H1 (cell line): ENCODE measurements at regions not wholly inside any gene's neighbourhood (a gene's known extent, or its start where the extent isn't known, plus 50 kb on each side); places are given as distances from the start of the nearest gene placed in this dataset.

Source experiments
- CTCF ChIA-PET: fragments of 300-600 bp; sonication (Branson Sonifier 250); formaldehyde crosslinking; loops from one replicate; lab custom pipeline; 2021; ENCODE audit not compliant: partially characterized antibody; lab: Charles Lee
- POLR2A ChIA-PET: fragments of 300-600 bp; sonication (Branson Sonifier 250); formaldehyde crosslinking; loops from one replicate; lab custom pipeline; 2021; ENCODE audit warnings: inconsistent platforms; ENCODE audit not compliant: partially characterized antibody; lab: Charles Lee
- DNase-seq, 2 experiments: peaks; one replicate each; pipeline versions ENCODE4 v3.0.0 to v3.0.0-alpha.2; 2010 to 2022; ENCODE audit warnings: low spot score in 2 of 2, low read depth in 1 of 2, mixed read lengths in 1 of 2
- FAIRE-seq: peaks from 2 replicates; lab custom pipeline; 2011; peaks lifted over from hg19 to GRCh38; lab: Jason Lieb, UNC
- H2AFZ ChIP-seq: 2 replicates; pipeline ENCODE4 v1.8.1; 2012; ENCODE audit warnings: low read length, inconsistent platforms
- H2AK5ac ChIP-seq: 2 replicates; pipeline ENCODE4 v1.6.1; 2013; ENCODE audit warnings: low read depth, low read length
- H2BK120ac ChIP-seq: replicated peaks from 2 replicates; pipeline ENCODE3; 2013; ENCODE audit warnings: low read depth, low read length, inconsistent platforms
- H2BK12ac ChIP-seq: 2 replicates; pipeline ENCODE4 v1.6.1; 2013; ENCODE audit warnings: low read depth, low read length
- H2BK15ac ChIP-seq: 2 replicates; pipeline ENCODE4 v1.6.1; 2013; ENCODE audit warnings: low read length
- H2BK20ac ChIP-seq: 2 replicates; pipeline ENCODE4 v1.6.1; 2013; ENCODE audit warnings: low read length
- H2BK5ac ChIP-seq: 2 replicates; pipeline ENCODE4 v1.6.1; 2013; ENCODE audit warnings: low read depth, low read length
- H3K14ac ChIP-seq: 2 replicates; pipeline ENCODE4 v1.6.1; 2013; ENCODE audit warnings: inconsistent platforms; ENCODE audit not compliant: insufficient read length
- H3K18ac ChIP-seq: 2 replicates; pipeline ENCODE4 v1.6.1; 2013; ENCODE audit warnings: low read length; ENCODE audit errors: extremely low read depth
- H3K23ac ChIP-seq: 2 replicates; pipeline ENCODE4 v1.6.1; 2013; ENCODE audit warnings: inconsistent platforms; ENCODE audit not compliant: insufficient read length
- H3K23me2 ChIP-seq: 2 replicates; pipeline ENCODE4 v1.6.1; 2013; ENCODE audit warnings: low read depth, low read length
- H3K27ac ChIP-seq: 2 replicates; pipeline ENCODE4 v1.6.1; 2011; ENCODE audit warnings: low read depth, low read length, inconsistent platforms
- H3K27me3 ChIP-seq, 4 experiments: replicated peaks in 1 of 4; 1 replicate in 1 of 4; 2 replicates in 3 of 4; pipeline versions ENCODE4 v1.6.1 to v1.8.1; 2011 to 2013; ENCODE audit warnings: low read length in 3 of 4, mild to moderate bottlenecking in 3 of 4, inconsistent platforms in 2 of 4, mixed read lengths in 2 of 4, moderate library complexity in 1 of 4; ENCODE audit not compliant: control insufficient read depth in 3 of 4, insufficient read depth in 3 of 4; ENCODE audit errors: extremely low read depth in 1 of 4
- H3K36me3 ChIP-seq, 4 experiments: 2 replicates each; pipeline versions ENCODE4 v1.6.1 to v1.8.1; 2011 to 2013; ENCODE audit warnings: mild to moderate bottlenecking in 4 of 4, low read length in 3 of 4, moderate library complexity in 2 of 4, control low read depth in 1 of 4, inconsistent platforms in 1 of 4; ENCODE audit not compliant: insufficient read depth in 4 of 4, control insufficient read depth in 2 of 4
- H3K4ac ChIP-seq: replicated peaks from 2 replicates; pipeline ENCODE3; 2013; ENCODE audit warnings: low read length, low read depth, mixed read lengths, inconsistent platforms; ENCODE audit not compliant: insufficient read length
- H3K4me1 ChIP-seq, 4 experiments: replicated peaks in 1 of 4; 1 replicate in 1 of 4; 2 replicates in 3 of 4; pipeline versions ENCODE4 v1.6.1 to v1.8.1; 2011 to 2013; ENCODE audit warnings: low read length in 3 of 4, inconsistent platforms in 2 of 4, mixed read lengths in 1 of 4; ENCODE audit not compliant: insufficient read depth in 4 of 4, control insufficient read depth in 3 of 4
- H3K4me2 ChIP-seq, 2 experiments: 2 replicates each; pipeline versions ENCODE4 v1.6.1 to v1.8.1; 2011 to 2013; ENCODE audit warnings: low read depth in 2 of 2, low read length in 2 of 2, control low read depth in 1 of 2, inconsistent platforms in 1 of 2, mild to moderate bottlenecking in 1 of 2; ENCODE audit not compliant: insufficient read depth in 1 of 2
- H3K4me3 ChIP-seq, 4 experiments: fragments of 200-600, 300-600 bp in 1 of 4; sonication (generic), shearing (Covaris generic), sonication (Bioruptor Twin) in 1 of 4; 2 replicates each; pipeline versions ENCODE4 v1.5.1 to v1.8.1; 2011 to 2016; ENCODE audit warnings: low read length in 4 of 4, low read depth in 3 of 4, control low read depth in 2 of 4, inconsistent platforms in 2 of 4, mild to moderate bottlenecking in 2 of 4, mixed read lengths in 1 of 4, moderate library complexity in 1 of 4; ENCODE audit not compliant: insufficient read depth in 2 of 4; ENCODE audit errors: extremely low read depth in 1 of 4
- H3K56ac ChIP-seq: replicated peaks from 2 replicates; pipeline ENCODE3; 2013; ENCODE audit warnings: low read depth, mild to moderate bottlenecking, mixed read lengths, low read length, inconsistent platforms; ENCODE audit not compliant: insufficient read length
- H3K79me1 ChIP-seq: 2 replicates; pipeline ENCODE4 v1.6.1; 2013; ENCODE audit warnings: low read depth, low read length, control low read depth
- H3K79me2 ChIP-seq, 2 experiments: 2 replicates each; pipeline versions ENCODE4 v1.6.1 to v1.8.1; 2012 to 2013; ENCODE audit warnings: low read length in 2 of 2, mild to moderate bottlenecking in 2 of 2, inconsistent platforms in 1 of 2; ENCODE audit not compliant: insufficient read depth in 2 of 2, control insufficient read depth in 1 of 2
- H3K9ac ChIP-seq, 4 experiments: replicated peaks in 1 of 4; 1 replicate in 1 of 4; 2 replicates in 3 of 4; pipeline versions ENCODE4 v1.6.1 to v1.8.1; 2011 to 2013; ENCODE audit warnings: low read depth in 3 of 4, low read length in 3 of 4, control low read depth in 2 of 4, mild to moderate bottlenecking in 2 of 4, moderate library complexity in 2 of 4, inconsistent platforms in 1 of 4; ENCODE audit errors: extremely low read depth in 1 of 4
- H3K9me3 ChIP-seq, 2 experiments: 2 replicates each; pipeline versions ENCODE4 v1.6.1 to v1.8.1; 2012 to 2013; ENCODE audit warnings: mild to moderate bottlenecking in 2 of 2, moderate library complexity in 2 of 2, control low read depth in 1 of 2, inconsistent platforms in 1 of 2, low read depth in 1 of 2, low read length in 1 of 2, mixed read lengths in 1 of 2; ENCODE audit not compliant: insufficient read depth in 2 of 2
- H4K20me1 ChIP-seq, 2 experiments: replicated peaks in 1 of 2; 2 replicates each; pipeline versions ENCODE3 to v1.8.1; 2011 to 2013; ENCODE audit warnings: inconsistent platforms in 2 of 2, low read length in 2 of 2, mild to moderate bottlenecking in 1 of 2; ENCODE audit not compliant: insufficient read depth in 2 of 2, control insufficient read depth in 1 of 2
- H4K5ac ChIP-seq: 2 replicates; pipeline ENCODE4 v1.6.1; 2013; ENCODE audit warnings: low read length, low read depth, mixed read lengths, inconsistent platforms; ENCODE audit not compliant: insufficient read length
- H4K8ac ChIP-seq: 2 replicates; pipeline ENCODE4 v1.8.0; 2013; ENCODE audit warnings: mild to moderate bottlenecking, moderate library complexity, low read length, inconsistent platforms; ENCODE audit not compliant: insufficient read depth; ENCODE audit errors: extremely low read depth
- H4K91ac ChIP-seq: replicated peaks from 2 replicates; pipeline ENCODE3; 2013; ENCODE audit warnings: low read length, mixed read lengths, inconsistent platforms; ENCODE audit not compliant: insufficient read length
- BCL11A ChIP-seq, 2 experiments: IDR thresholded peaks; one replicate each; pipeline ENCODE4 v1.6.1; 2011; ENCODE audit warnings: low read depth in 2 of 2, low read length in 2 of 2, mild to moderate bottlenecking in 2 of 2
- CEBPB ChIP-seq: IDR thresholded peaks from 2 replicates; pipeline ENCODE4 v1.6.1; 2012; ENCODE audit warnings: low read depth, low read length
- E2F6 ChIP-seq: IDR thresholded peaks from 2 replicates; pipeline ENCODE4 v1.6.1; 2012; ENCODE audit warnings: inconsistent platforms
- EGR1 ChIP-seq: IDR thresholded peaks from 2 replicates; pipeline ENCODE4 v1.6.1; 2011; ENCODE audit warnings: low read depth, low read length, borderline replicate concordance
- EZH2 ChIP-seq: fragments of 200-600 bp; sonication (generic); IDR thresholded peaks from 2 replicates; pipeline ENCODE4 v1.7.1; 2012; ENCODE audit warnings: low read depth, mild to moderate bottlenecking, moderate library complexity, low read length, inconsistent platforms; ENCODE audit not compliant: severe bottlenecking
- JUN ChIP-seq: IDR thresholded peaks from 2 replicates; pipeline ENCODE4 v1.6.1; 2011; ENCODE audit warnings: low read depth, mild to moderate bottlenecking, improper control_type of control experiment, low read length
- KDM1A ChIP-seq: fragments of 200-600, 300-600 bp; sonication (generic); IDR thresholded peaks from 2 replicates; pipeline ENCODE4 v1.7.1; 2016; ENCODE audit warnings: mild to moderate bottlenecking, low read length, borderline replicate concordance
- POU5F1 ChIP-seq: IDR thresholded peaks from 2 replicates; pipeline ENCODE4 v1.6.1; 2011; ENCODE audit warnings: low read depth, mild to moderate bottlenecking, low read length, moderate library complexity
- RFX5 ChIP-seq: IDR thresholded peaks from 2 replicates; pipeline ENCODE4 v1.6.1; 2011; ENCODE audit warnings: low read depth, low read length, improper control_type of control experiment, borderline replicate concordance
- SIX5 ChIP-seq: IDR thresholded peaks from 2 replicates; pipeline ENCODE4 v1.6.1; 2011; ENCODE audit warnings: mild to moderate bottlenecking, low read depth, low read length
- SP4 ChIP-seq: IDR thresholded peaks from 2 replicates; pipeline ENCODE4 v1.6.1; 2012; ENCODE audit warnings: low read length, inconsistent platforms
- TAF7 ChIP-seq: optimal IDR thresholded peaks from 2 replicates; pipeline ENCODE3; 2011; ENCODE audit warnings: low read depth, mild to moderate bottlenecking, inconsistent platforms, low read length, moderate library complexity, borderline replicate concordance
- ZNF274 ChIP-seq: IDR thresholded peaks from 2 replicates; pipeline ENCODE4 v1.7.0; 2012; ENCODE audit warnings: low read length, borderline replicate concordance; ENCODE audit errors: extremely low read depth
- WGBS, 2 experiments: shearing (Covaris generic) in 1 of 2; methylation state at CpG; one replicate each; pipeline versions ENCODE4 v1.1.6 to v1.1.7; 2013 to 2015; ENCODE audit warnings: low lambda C conversion rate in 2 of 2, mixed read lengths in 2 of 2, inconsistent platforms in 1 of 2, low coverage in 1 of 2, missing lambda C conversion rate in 1 of 2; ENCODE audit not compliant: insufficient replicate concordance in 2 of 2, insufficient coverage in 1 of 2, insufficient read length in 1 of 2; ENCODE audit errors: extremely low coverage in 1 of 2, missing lambda C conversion rate in 1 of 2; 5-methylcytosine and 5-hydroxymethylcytosine counted together

DNA sequence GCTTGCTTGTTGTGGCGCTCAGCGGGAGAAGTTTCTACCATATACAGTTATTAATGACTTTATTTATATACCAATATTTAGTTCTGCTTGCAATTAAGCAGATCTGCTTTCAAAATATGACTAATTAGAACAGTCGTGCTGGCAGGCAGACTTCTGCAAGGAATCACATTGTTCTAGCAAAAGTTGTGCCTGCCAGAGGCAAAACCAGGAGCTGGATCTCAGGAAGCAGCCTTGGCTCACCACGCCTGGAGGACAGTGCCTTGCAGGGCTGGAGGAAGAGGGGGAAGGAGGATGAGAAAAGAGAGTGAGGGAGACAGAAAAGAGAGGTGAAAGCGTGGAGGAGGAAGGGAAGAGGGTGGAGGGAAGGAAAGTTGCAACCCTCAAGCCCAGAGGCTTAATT, 160.3 kb downstream of the NUP210 start:
- Histone ChIP-seq H4K20me1 (no peaks in the 10 kb centered on the region), H3K4me1 (no peaks in the 10 kb centered on the region; a peak in 1 of 7 replicates), H3K18ac (no peak overlapping the region), H2AK5ac (0 out of 2 replicates have a peak overlapping the region, but pooled peaks have one; percentile 14), H2BK120ac (no peak overlapping the region), H3K14ac (no peak overlapping the region), H3K79me1 (no peaks in the 10 kb centered on the region), H2BK12ac (no peak overlapping the region), H3K27me3 (no peaks in the 10 kb centered on the region), H3K9ac (no peak overlapping the region), H4K91ac (no peak overlapping the region), H3K9me3 (no peaks in the 10 kb centered on the region), H3K4me3 (no peak overlapping the region), H3K4ac (no peak overlapping the region), H2AFZ (no peak overlapping the region), H3K23ac (no peak overlapping the region), H4K5ac (no peak overlapping the region), H3K56ac (no peak overlapping the region), H2BK15ac (no peak overlapping the region), H3K36me3 (no peaks in the 10 kb centered on the region), H3K4me2 (no peak overlapping the region), H4K8ac (no peak overlapping the region), H2BK20ac (no peak overlapping the region), H3K79me2 (no peaks in the 10 kb centered on the region), H2BK5ac (no peak overlapping the region), H3K23me2 (no peaks in the 10 kb centered on the region), H3K27ac (no peak overlapping the region)
- FAIRE-seq (no peak), DNase-seq (no peak)
- ChIA-PET CTCF (interaction anchor here (0.9 to 2.7 kb wide), 4 partner anchors 12 to 87 kb away, joined by 3 to 19 read pairs (median 4); no protein-coding TSS in a partner anchor), POLR2A (no interaction called here)
- TF ChIP-seq EZH2 (no peak), CEBPB (no peak), ZNF274 (no peak), TAF7 (no peak), KDM1A (no peak), EGR1 (no peak), E2F6 (no peak), BCL11A (IDR thresholded peaks at IDR 0.05; ENCODE audit: low read depth in 2 of 2, low read length in 2 of 2) (no peak), RFX5 (no peak), SIX5 (no peak), SP4 (no peak), POU5F1 (no peak), JUN (no peak)
- 86% methylated on average over 5 of the region's 5 CpGs; no CpG with 5 or more reads in 1 of the 2 experiments for WGBS, 2 experiments
